ENCODE measurements at regions not wholly inside any gene's neighbourhood (a gene's known extent, or its start where the extent isn't known, plus 50 kb on each side); places are given as distances from the start of the nearest gene placed in this dataset.

DNA sequence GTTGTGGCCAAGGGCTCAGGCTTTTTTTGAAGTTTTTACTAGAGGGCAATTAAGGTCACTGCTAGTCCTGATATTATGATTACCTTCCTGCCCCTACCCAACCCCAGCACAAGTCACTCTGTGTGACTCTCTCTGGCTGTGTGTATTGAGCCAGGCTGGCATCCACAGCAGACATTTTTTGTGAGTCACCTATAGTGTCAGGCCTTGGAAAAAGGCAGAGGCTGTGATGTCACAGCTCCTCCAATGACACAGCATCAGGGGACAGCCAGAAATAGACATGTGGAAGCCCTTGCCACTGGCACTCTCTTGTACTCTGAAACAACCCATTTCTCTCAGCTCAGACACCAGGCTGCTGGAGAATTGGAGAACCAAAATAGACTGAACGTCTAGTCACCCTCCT is 145.4 kb downstream of the NMUR2 start:
- no peak for DNase-seq
- Histone ChIP-seq H3K36me3 (ENCODE audit: control insufficient read depth in 4 of 4, insufficient read depth in 4 of 4, low read length in 3 of 4) (no peaks in the 10 kb centered on the region), H3K27me3 (replicated peaks in 2 of 5; ENCODE audit: control insufficient read depth in 4 of 5, insufficient read depth in 5 of 5, low read length in 4 of 5) (no peaks in the 10 kb centered on the region), H3K27ac (ENCODE audit: insufficient read depth in 1 of 2, low read depth in 1 of 2, low read length in 2 of 2, poor library complexity in 1 of 2, severe bottlenecking in 2 of 2) (no peak overlapping the region), H3K9me3 (ENCODE audit: control extremely low read depth in 1 of 5, control insufficient read depth in 4 of 5, insufficient read depth in 2 of 5, low read depth in 1 of 5, low read length in 4 of 5) (no peaks in the 10 kb centered on the region), H3K4me1 (ENCODE audit: control extremely low read depth in 1 of 4, control insufficient read depth in 4 of 4, insufficient read depth in 4 of 4, low read length in 3 of 4) (no peaks in the 10 kb centered on the region), H3K4me3 (ENCODE audit: control insufficient read depth in 1 of 7, extremely low read depth in 1 of 7, insufficient read depth in 4 of 7, low read depth in 2 of 7, low read length in 6 of 7) (no peak overlapping the region)
- CTCF ChIA-PET: no interaction called here
- WGBS (ENCODE audit: insufficient coverage): 100% methylated on average over 1 of the region's 1 CpG
- POLR2A ChIA-PET: no interaction called here

DNA sequence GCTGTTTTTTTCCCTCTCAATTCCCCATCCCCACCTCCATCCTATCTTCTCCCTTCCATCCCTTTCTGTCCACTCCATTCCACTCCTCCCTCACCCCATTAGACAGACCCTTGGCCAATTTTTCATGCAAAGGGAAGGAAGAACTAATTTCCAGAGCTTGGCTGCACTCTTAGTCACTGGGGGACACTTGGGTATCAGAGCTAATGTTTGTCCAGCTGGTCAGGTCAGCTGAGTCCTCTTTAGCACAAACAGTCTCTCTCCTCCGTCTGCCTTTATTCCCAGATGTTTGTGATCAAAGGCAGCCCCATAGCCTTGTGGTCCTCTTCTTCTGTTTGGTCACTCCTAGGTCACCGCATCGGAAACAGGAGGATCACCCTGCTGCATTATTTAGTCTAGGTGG is 148.5 kb downstream of the NMUR2 start:
- no peak overlapping the region for H3K27ac ChIP-seq (ENCODE audit: insufficient read depth in 1 of 2, low read depth in 1 of 2, low read length in 2 of 2, poor library complexity in 1 of 2, severe bottlenecking in 2 of 2)
- H3K27me3 ChIP-seq (replicated peaks in 2 of 5; ENCODE audit: control insufficient read depth in 4 of 5, insufficient read depth in 5 of 5, low read length in 4 of 5): no peaks in the 10 kb centered on the region
- ChIA-PET POLR2A (no interaction called here), CTCF (no interaction called here)
- no peaks in the 10 kb centered on the region for H3K9me3 ChIP-seq (ENCODE audit: control extremely low read depth in 1 of 5, control insufficient read depth in 4 of 5, insufficient read depth in 2 of 5, low read depth in 1 of 5, low read length in 4 of 5)
- 96% methylated on average over 3 of the region's 3 CpGs for WGBS (ENCODE audit: insufficient coverage)
- H3K36me3 ChIP-seq (ENCODE audit: control insufficient read depth in 4 of 4, insufficient read depth in 4 of 4, low read length in 3 of 4): no peaks in the 10 kb centered on the region
- no peak for DNase-seq
- H3K4me1 ChIP-seq (ENCODE audit: control extremely low read depth in 1 of 4, control insufficient read depth in 4 of 4, insufficient read depth in 4 of 4, low read length in 3 of 4): no peaks in the 10 kb centered on the region
- no peak overlapping the region for H3K4me3 ChIP-seq (ENCODE audit: control insufficient read depth in 1 of 7, extremely low read depth in 1 of 7, insufficient read depth in 4 of 7, low read depth in 2 of 7, low read length in 6 of 7)

DNA sequence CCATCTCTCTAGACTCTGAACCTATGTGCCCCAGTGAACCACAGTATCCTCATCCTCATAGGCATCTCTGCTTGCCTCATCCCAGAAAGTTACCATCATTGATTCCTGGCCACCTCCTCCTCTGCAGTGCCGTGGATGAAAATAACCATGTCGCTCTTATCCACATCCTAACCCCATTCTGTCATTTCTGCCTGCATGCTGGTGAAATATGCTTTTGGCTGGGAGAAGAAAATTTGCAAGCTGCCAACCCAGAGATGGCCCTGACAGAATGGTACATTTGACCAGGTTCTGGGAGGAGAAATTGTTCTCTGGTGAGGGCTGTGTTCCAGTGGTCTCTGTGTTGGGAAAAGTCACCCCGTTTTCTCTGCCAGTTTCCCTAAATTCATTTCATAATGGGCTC is 149.7 kb downstream of the NMUR2 start:
- ChIA-PET CTCF (no interaction called here), POLR2A (no interaction called here)
- WGBS (ENCODE audit: insufficient coverage): no CpG with 5 or more reads among the region's 3 CpGs

DNA sequence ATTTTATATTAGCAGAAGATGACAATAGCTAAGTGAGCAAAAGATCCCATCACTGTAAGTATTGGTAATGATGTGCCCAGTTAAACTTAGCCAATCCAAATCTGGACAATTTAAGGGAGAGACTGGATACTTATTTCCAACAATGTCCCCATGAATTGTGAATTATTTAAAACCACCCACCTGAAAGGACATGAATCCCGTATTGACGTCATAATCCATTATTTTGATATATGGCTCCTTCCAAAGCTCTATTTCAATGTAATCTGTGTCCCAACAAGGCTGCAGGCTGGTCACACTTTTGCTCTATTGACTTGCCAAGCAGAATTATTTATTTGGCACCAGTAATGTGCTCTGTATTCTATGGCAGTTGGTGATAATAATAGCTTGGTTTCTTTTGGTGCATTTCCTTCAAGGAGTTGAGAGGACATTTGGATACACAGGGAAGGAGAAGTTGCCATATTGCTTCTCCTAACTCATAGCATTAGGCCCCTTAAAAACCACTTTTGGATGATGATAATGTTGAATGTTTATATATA is 157.2 kb downstream of the NMUR2 start:
- CTCF ChIA-PET: no interaction called here

More for the DNA sequence above, 149.7 kb downstream of the NMUR2 start:
- Histone ChIP-seq H3K4me3 (ENCODE audit: control insufficient read depth in 1 of 7, extremely low read depth in 1 of 7, insufficient read depth in 4 of 7, low read depth in 2 of 7, low read length in 6 of 7) (no peak overlapping the region), H3K27ac (ENCODE audit: insufficient read depth in 1 of 2, low read depth in 1 of 2, low read length in 2 of 2, poor library complexity in 1 of 2, severe bottlenecking in 2 of 2) (no peak overlapping the region), H3K36me3 (ENCODE audit: control insufficient read depth in 4 of 4, insufficient read depth in 4 of 4, low read length in 3 of 4) (no peaks in the 10 kb centered on the region), H3K9me3 (ENCODE audit: control extremely low read depth in 1 of 5, control insufficient read depth in 4 of 5, insufficient read depth in 2 of 5, low read depth in 1 of 5, low read length in 4 of 5) (no peaks in the 10 kb centered on the region), H3K27me3 (replicated peaks in 2 of 5; ENCODE audit: control insufficient read depth in 4 of 5, insufficient read depth in 5 of 5, low read length in 4 of 5) (no peaks in the 10 kb centered on the region), H3K4me1 (ENCODE audit: control extremely low read depth in 1 of 4, control insufficient read depth in 4 of 4, insufficient read depth in 4 of 4, low read length in 3 of 4) (no peaks in the 10 kb centered on the region)
- DNase-seq: no peak

DNA sequence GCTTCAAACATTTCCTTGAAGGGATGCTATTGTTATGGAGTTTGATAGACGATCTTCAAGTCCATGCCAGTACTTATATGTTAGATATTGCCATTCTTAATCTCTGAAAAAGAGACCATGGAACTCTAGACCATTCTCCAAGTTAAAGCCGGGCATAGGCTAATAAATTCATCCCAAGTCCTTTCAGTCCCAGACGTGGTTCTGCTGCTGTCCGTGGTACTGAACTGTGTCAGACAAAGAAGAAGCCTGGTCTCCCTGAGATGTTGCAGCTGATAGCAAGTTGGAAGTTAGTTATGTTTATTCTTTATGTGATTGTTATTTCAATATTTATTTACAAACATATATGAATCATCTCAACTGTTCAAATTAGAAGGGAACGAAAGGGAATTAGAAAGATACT is 158.7 kb downstream of the NMUR2 start:
- H3K4me1 ChIP-seq (ENCODE audit: control extremely low read depth in 1 of 4, control insufficient read depth in 4 of 4, insufficient read depth in 4 of 4, low read length in 3 of 4): no peaks in the 10 kb centered on the region
- CTCF ChIA-PET: no interaction called here
- no peaks in the 10 kb centered on the region for H3K27me3 ChIP-seq (replicated peaks in 2 of 5; ENCODE audit: control insufficient read depth in 4 of 5, insufficient read depth in 5 of 5, low read length in 4 of 5)
- 58% methylated on average over 2 of the region's 5 CpGs for WGBS (ENCODE audit: insufficient coverage)
- no peak overlapping the region for H3K4me3 ChIP-seq (ENCODE audit: control insufficient read depth in 1 of 7, extremely low read depth in 1 of 7, insufficient read depth in 4 of 7, low read depth in 2 of 7, low read length in 6 of 7)
- H3K9me3 ChIP-seq (ENCODE audit: control extremely low read depth in 1 of 5, control insufficient read depth in 4 of 5, insufficient read depth in 2 of 5, low read depth in 1 of 5, low read length in 4 of 5): no peaks in the 10 kb centered on the region
- no peak overlapping the region for H3K27ac ChIP-seq (ENCODE audit: insufficient read depth in 1 of 2, low read depth in 1 of 2, low read length in 2 of 2, poor library complexity in 1 of 2, severe bottlenecking in 2 of 2)
- no peaks in the 10 kb centered on the region for H3K36me3 ChIP-seq (ENCODE audit: control insufficient read depth in 4 of 4, insufficient read depth in 4 of 4, low read length in 3 of 4)
- POLR2A ChIA-PET: no interaction called here
- DNase-seq: no peak

More for the DNA sequence above, 157.2 kb downstream of the NMUR2 start:
- Histone ChIP-seq H3K27ac (ENCODE audit: insufficient read depth in 1 of 2, low read depth in 1 of 2, low read length in 2 of 2, poor library complexity in 1 of 2, severe bottlenecking in 2 of 2) (no peak overlapping the region), H3K9me3 (ENCODE audit: control extremely low read depth in 1 of 5, control insufficient read depth in 4 of 5, insufficient read depth in 2 of 5, low read depth in 1 of 5, low read length in 4 of 5) (no peaks in the 10 kb centered on the region), H3K27me3 (replicated peaks in 2 of 5; ENCODE audit: control insufficient read depth in 4 of 5, insufficient read depth in 5 of 5, low read length in 4 of 5) (no peaks in the 10 kb centered on the region), H3K4me3 (ENCODE audit: control insufficient read depth in 1 of 7, extremely low read depth in 1 of 7, insufficient read depth in 4 of 7, low read depth in 2 of 7, low read length in 6 of 7) (no peak overlapping the region), H3K36me3 (ENCODE audit: control insufficient read depth in 4 of 4, insufficient read depth in 4 of 4, low read length in 3 of 4) (no peaks in the 10 kb centered on the region), H3K4me1 (ENCODE audit: control extremely low read depth in 1 of 4, control insufficient read depth in 4 of 4, insufficient read depth in 4 of 4, low read length in 3 of 4) (no peaks in the 10 kb centered on the region)
- POLR2A ChIA-PET: interaction anchor here (0.7 kb wide), 1 partner anchor 1274 kb away, joined by 3 read pairs; no protein-coding TSS in a partner anchor
- no peak for DNase-seq
- WGBS (ENCODE audit: insufficient coverage): 100% methylated on average over 2 of the region's 2 CpGs

DNA sequence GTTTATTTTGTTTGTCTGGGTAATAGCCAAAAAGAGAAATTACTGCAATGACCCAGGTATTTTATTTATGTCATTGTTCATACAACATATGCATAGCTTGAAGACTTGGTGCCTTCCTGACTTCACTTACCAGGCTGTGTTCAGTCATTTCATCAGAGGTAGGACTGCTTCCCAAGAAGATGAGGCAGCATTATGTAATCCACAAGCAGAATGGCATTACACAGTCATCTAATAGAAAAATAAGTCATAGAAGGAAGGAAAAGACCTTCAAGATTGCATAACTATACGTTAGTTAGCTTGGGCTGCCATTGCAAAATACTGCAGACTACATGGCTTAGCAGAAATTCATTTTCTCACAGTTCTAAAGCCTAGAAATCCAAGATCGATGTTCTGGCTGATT is 167.5 kb downstream of the NMUR2 start:
- Histone ChIP-seq H3K9me3 (ENCODE audit: control extremely low read depth in 1 of 5, control insufficient read depth in 4 of 5, insufficient read depth in 2 of 5, low read depth in 1 of 5, low read length in 4 of 5) (no peaks in the 10 kb centered on the region), H3K4me1 (ENCODE audit: control extremely low read depth in 1 of 4, control insufficient read depth in 4 of 4, insufficient read depth in 4 of 4, low read length in 3 of 4) (no peaks in the 10 kb centered on the region), H3K4me3 (ENCODE audit: control insufficient read depth in 1 of 7, extremely low read depth in 1 of 7, insufficient read depth in 4 of 7, low read depth in 2 of 7, low read length in 6 of 7) (no peak overlapping the region), H3K27ac (ENCODE audit: insufficient read depth in 1 of 2, low read depth in 1 of 2, low read length in 2 of 2, poor library complexity in 1 of 2, severe bottlenecking in 2 of 2) (no peak overlapping the region), H3K36me3 (ENCODE audit: control insufficient read depth in 4 of 4, insufficient read depth in 4 of 4, low read length in 3 of 4) (no peaks in the 10 kb centered on the region), H3K27me3 (replicated peaks in 2 of 5; ENCODE audit: control insufficient read depth in 4 of 5, insufficient read depth in 5 of 5, low read length in 4 of 5) (no peaks in the 10 kb centered on the region)
- WGBS (ENCODE audit: insufficient coverage): 65% methylated on average over 2 of the region's 2 CpGs
- DNase-seq: no peak
- ChIA-PET POLR2A (no interaction called here), CTCF (no interaction called here)

DNA sequence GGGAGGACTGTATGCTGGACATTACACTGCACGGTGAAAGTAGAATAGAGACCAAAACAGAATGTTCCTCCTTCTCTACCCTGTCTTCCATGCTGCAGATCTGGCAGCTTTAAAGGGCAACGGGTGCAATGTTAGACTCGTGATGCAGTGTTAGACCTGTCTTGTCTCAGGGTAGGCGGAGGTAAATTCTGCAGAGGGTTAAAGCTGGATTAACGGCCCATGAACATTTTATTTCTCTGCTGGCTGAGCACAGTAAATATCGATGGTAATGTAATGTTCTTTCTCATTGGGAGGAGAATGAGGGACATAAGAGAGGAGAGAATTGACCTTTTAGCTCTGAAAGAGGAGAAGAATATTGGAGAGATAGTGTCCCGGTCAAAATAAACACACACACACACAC is 178.9 kb downstream of the NMUR2 start:
- CTCF ChIA-PET: no interaction called here
- Histone ChIP-seq H3K27me3 (replicated peaks in 2 of 5; ENCODE audit: control insufficient read depth in 4 of 5, insufficient read depth in 5 of 5, low read length in 4 of 5) (no peaks in the 10 kb centered on the region), H3K4me3 (ENCODE audit: control insufficient read depth in 1 of 7, extremely low read depth in 1 of 7, insufficient read depth in 4 of 7, low read depth in 2 of 7, low read length in 6 of 7) (no peak overlapping the region), H3K4me1 (ENCODE audit: control extremely low read depth in 1 of 4, control insufficient read depth in 4 of 4, insufficient read depth in 4 of 4, low read length in 3 of 4) (no peaks in the 10 kb centered on the region), H3K27ac (ENCODE audit: insufficient read depth in 1 of 2, low read depth in 1 of 2, low read length in 2 of 2, poor library complexity in 1 of 2, severe bottlenecking in 2 of 2) (no peak overlapping the region), H3K36me3 (ENCODE audit: control insufficient read depth in 4 of 4, insufficient read depth in 4 of 4, low read length in 3 of 4) (no peaks in the 10 kb centered on the region), H3K9me3 (ENCODE audit: control extremely low read depth in 1 of 5, control insufficient read depth in 4 of 5, insufficient read depth in 2 of 5, low read depth in 1 of 5, low read length in 4 of 5) (no peaks in the 10 kb centered on the region)
- 100% methylated on average over 4 of the region's 7 CpGs for WGBS (ENCODE audit: insufficient coverage)
- POLR2A ChIA-PET: no interaction called here
- DNase-seq: no peak
